IPS-18a (cell line): ENCODE measurements at regions not wholly inside any gene's neighbourhood (a gene's known extent, or its start where the extent isn't known, plus 50 kb on each side); places are given as distances from the start of the nearest gene placed in this dataset.
A peak's percentile ranks its signal among the peaks of the same experiment; 100 is the strongest.

ENCODE experiments used
- H3K27ac ChIP-seq: one replicate; pipeline ENCODE4 v1.5.1; 2013; ENCODE audit warnings: low read length
- H3K27me3 ChIP-seq: one replicate; pipeline ENCODE4 v1.6.1; 2013; ENCODE audit warnings: mild to moderate bottlenecking, low read length; ENCODE audit not compliant: control insufficient read depth, insufficient read depth
- H3K36me3 ChIP-seq: one replicate; pipeline ENCODE4 v1.6.1; 2013; ENCODE audit warnings: low read depth, low read length; ENCODE audit not compliant: control insufficient read depth
- H3K4me1 ChIP-seq: one replicate; pipeline ENCODE4 v1.6.1; 2013; ENCODE audit warnings: low read depth, low read length; ENCODE audit not compliant: control insufficient read depth
- H3K4me3 ChIP-seq: one replicate; pipeline ENCODE4 v1.5.1; 2013; ENCODE audit warnings: low read length
- H3K9ac ChIP-seq: one replicate; pipeline ENCODE4 v1.6.1; 2013; ENCODE audit warnings: mild to moderate bottlenecking, low read length, moderate library complexity
- H3K9me3 ChIP-seq: one replicate; pipeline ENCODE4 v1.6.1; 2013; ENCODE audit warnings: low read depth, low read length; ENCODE audit not compliant: control insufficient read depth

GRCh38 chr4:30879855-30880598 lies 159.9 kb downstream of the PCDH7 start:
- no peaks in the 10 kb centered on the region for H3K36me3 ChIP-seq
- H3K4me1 ChIP-seq = peaks cover 4% of the 10 kb centered on the region
- H3K9ac ChIP-seq = no peak overlapping the region
- no peak overlapping the region for H3K27ac ChIP-seq
- no peak overlapping the region for H3K4me3 ChIP-seq
- no peaks in the 10 kb centered on the region for H3K9me3 ChIP-seq
- no peaks in the 10 kb centered on the region for H3K27me3 ChIP-seq

GRCh38 chr4:30881985-30882384 lies 161.8 kb downstream of the PCDH7 start:
- Histone ChIP-seq H3K36me3 (no peaks in the 10 kb centered on the region), H3K4me3 (no peak overlapping the region), H3K27me3 (no peaks in the 10 kb centered on the region), H3K9ac (no peak overlapping the region), H3K4me1 (peaks cover 4% of the 10 kb centered on the region), H3K9me3 (no peaks in the 10 kb centered on the region), H3K27ac (no peak overlapping the region)

- Histone ChIP-seq H3K9me3 (no peaks in the 10 kb centered on the region), H3K27me3 (no peaks in the 10 kb centered on the region), H3K4me3 (no peak overlapping the region), H3K9ac (no peak overlapping the region), H3K27ac (no peak overlapping the region), H3K4me1 (peaks cover 4% of the 10 kb centered on the region), H3K36me3 (no peaks in the 10 kb centered on the region)
Observed at GRCh38 chr4:30882443-30882842, 162.3 kb downstream of the PCDH7 start.

GRCh38 chr4:30882995-30883675 lies 163.0 kb downstream of the PCDH7 start:
- Histone ChIP-seq H3K27me3 (no peaks in the 10 kb centered on the region), H3K4me1 (peaks cover 1% of the 10 kb centered on the region), H3K4me3 (no peak overlapping the region), H3K36me3 (no peaks in the 10 kb centered on the region), H3K9me3 (no peaks in the 10 kb centered on the region), H3K27ac (no peak overlapping the region), H3K9ac (no peak overlapping the region)

- Histone ChIP-seq H3K27ac (no peak overlapping the region), H3K4me3 (no peak overlapping the region), H3K9ac (no peak overlapping the region), H3K9me3 (no peaks in the 10 kb centered on the region), H3K36me3 (no peaks in the 10 kb centered on the region), H3K27me3 (no peaks in the 10 kb centered on the region), H3K4me1 (peaks cover 26% of the 10 kb centered on the region)
Observed at GRCh38 chr4:30901461-30902451, 181.6 kb downstream of the PCDH7 start.

GRCh38 chr4:30903502-30904214 lies 183.5 kb downstream of the PCDH7 start:
- Histone ChIP-seq H3K4me1 (peaks cover 26% of the 10 kb centered on the region), H3K4me3 (peak overlapping the region; percentile 6), H3K27me3 (no peaks in the 10 kb centered on the region), H3K27ac (no peak overlapping the region), H3K9me3 (no peaks in the 10 kb centered on the region), H3K36me3 (no peaks in the 10 kb centered on the region), H3K9ac (no peak overlapping the region)

- no peak overlapping the region for H3K9ac ChIP-seq
Observed at GRCh38 chr4:30904215-30904555, 184.0 kb downstream of the PCDH7 start.

GRCh38 chr4:30904588-30904987 lies 184.4 kb downstream of the PCDH7 start:
- no peak overlapping the region for H3K27ac ChIP-seq
- H3K36me3 ChIP-seq = no peaks in the 10 kb centered on the region
- H3K4me3 ChIP-seq = no peak overlapping the region
- H3K9ac ChIP-seq = no peak overlapping the region
- no peaks in the 10 kb centered on the region for H3K27me3 ChIP-seq
- H3K4me1 ChIP-seq = peaks cover 26% of the 10 kb centered on the region
- H3K9me3 ChIP-seq = no peaks in the 10 kb centered on the region

More at GRCh38 chr4:30904215-30904555, 184.0 kb downstream of the PCDH7 start:
- Histone ChIP-seq H3K27ac (no peak overlapping the region), H3K4me1 (peaks cover 26% of the 10 kb centered on the region), H3K9me3 (no peaks in the 10 kb centered on the region), H3K27me3 (no peaks in the 10 kb centered on the region), H3K4me3 (peak overlapping the region; percentile 6), H3K36me3 (no peaks in the 10 kb centered on the region)

GRCh38 chr4:30912098-30912714 lies 192.0 kb downstream of the PCDH7 start:
- Histone ChIP-seq H3K4me1 (peaks cover 15% of the 10 kb centered on the region), H3K27ac (no peak overlapping the region), H3K36me3 (no peaks in the 10 kb centered on the region), H3K27me3 (no peaks in the 10 kb centered on the region), H3K9ac (no peak overlapping the region), H3K9me3 (no peaks in the 10 kb centered on the region), H3K4me3 (no peak overlapping the region)

- H3K9me3 ChIP-seq = no peaks in the 10 kb centered on the region
- H3K27ac ChIP-seq = no peak overlapping the region
- no peak overlapping the region for H3K9ac ChIP-seq
- no peaks in the 10 kb centered on the region for H3K36me3 ChIP-seq
- H3K4me1 ChIP-seq = peaks cover 41% of the 10 kb centered on the region
- H3K27me3 ChIP-seq = no peaks in the 10 kb centered on the region
- H3K4me3 ChIP-seq = no peak overlapping the region
Observed at GRCh38 chr4:30916337-30917274, 196.4 kb downstream of the PCDH7 start.
